ENCODE measurements at regions not wholly inside any gene's neighbourhood (a gene's known extent, or its start where the extent isn't known, plus 50 kb on each side); places are given as distances from the start of the nearest gene placed in this dataset.
A peak's percentile ranks its signal among the peaks of the same experiment; 100 is the strongest.

DNA sequence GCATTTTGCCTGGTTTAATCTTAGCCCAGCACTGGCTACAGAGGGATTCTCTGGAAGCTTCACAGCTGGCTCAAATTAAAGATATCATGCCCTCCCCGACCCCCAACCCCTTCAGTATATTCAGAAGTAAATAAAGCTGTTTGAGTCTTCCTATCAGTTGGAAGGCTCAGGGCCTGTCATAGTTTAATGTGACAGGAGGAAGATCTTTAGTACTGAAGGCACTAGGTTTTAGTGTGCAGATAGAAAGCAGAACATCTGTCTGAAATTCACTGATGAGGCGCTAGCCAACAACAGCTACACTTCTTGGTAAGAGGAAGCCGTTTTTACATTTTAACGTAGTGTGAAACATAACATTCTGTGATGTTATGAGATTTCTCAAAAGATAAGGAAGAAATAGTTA lies 969.1 kb upstream of the CDH2 start:
- DNase-seq: peak in 1 of 4 experiments; percentile 13

DNA sequence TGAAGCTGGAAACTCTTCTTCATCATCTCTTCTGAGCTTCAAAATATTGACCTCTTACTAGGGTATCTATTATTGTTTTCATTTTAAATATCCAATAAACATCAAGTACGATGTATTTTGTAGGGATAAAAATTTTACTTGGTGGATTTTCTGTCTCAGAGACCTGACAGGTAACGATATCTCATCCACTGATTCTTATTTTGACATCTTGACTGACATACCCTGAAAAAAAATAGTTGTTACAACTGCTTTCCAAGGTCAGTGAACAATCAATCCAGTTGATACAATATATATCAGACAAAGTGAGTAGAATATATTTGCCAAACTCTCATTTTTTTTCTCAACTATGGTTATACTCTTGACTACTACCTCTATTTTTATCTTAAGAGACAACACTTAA lies 963.7 kb upstream of the CDH2 start:
- no peak for DNase-seq

DNA sequence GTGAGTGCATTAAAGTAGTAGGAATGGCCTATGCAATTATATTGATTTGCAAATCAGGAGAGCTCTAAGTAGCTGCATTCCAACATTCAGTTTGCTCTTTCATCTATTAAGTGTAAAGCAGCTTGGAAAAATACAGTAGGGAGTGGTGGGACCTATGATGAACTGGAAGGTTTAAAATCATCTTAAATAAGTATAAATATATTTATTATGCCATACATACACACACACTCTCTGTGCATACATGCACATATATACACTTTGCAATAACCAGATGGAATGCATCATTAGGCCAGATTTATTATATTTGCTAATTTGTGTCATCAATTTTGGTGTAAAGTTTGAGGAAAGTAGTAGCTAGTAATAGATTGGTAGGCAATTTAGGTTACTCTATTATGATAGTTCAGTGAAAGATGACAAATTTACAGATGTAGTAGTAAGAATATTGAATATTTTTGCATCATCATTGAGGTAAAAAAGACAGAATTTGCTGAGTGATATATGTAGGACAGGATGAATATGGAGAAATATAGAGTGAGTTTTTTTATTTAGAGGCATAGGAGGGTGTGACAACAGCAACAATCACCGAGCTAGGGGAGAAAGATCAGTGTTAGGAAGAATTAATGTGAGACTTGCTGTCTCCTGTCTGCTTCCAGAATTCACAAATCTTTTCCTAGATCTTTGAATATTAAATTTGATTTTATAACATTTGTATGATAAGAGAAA lies 961.0 kb upstream of the CDH2 start:
- no peak for DNase-seq

DNA sequence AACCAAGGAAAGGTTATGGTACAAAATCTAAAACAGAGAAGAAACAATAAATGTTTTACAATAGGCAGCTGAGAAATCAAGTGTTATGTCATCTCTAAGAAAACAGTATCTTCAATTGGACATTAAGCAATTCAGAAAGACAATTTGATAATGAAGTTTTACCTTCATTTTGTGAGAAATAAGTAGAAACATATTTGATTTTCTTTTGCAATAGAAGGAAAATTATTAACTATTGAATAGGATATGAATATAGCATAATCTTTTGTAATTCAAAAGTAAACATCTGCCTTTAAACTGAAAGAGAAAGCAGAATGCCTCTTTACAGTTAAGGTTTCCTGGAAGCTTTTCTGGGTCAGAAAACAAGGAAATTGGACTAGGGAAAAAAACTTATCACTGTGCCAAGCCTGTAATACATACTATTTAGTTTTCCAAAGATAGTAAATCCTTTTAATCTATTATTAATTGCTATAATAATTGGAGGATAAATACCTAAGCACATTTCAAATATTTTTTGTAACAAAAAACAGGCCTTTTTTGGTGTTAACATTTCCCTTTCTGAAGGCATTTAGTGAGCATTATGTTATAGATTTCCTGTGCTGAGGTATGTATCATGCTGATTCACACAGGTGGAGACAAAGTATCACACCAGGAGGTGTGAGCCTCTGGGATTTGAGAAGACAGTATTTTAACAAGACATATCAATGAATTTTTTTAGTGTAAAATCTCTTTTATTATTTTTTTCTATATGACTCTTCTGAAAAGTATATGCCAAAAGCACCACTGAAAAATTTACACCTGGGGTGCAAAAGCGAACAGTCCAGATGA lies 947.0 kb upstream of the CDH2 start:
- DNase-seq: peak in 2 of 4 experiments; percentile 3 to 20

DNA sequence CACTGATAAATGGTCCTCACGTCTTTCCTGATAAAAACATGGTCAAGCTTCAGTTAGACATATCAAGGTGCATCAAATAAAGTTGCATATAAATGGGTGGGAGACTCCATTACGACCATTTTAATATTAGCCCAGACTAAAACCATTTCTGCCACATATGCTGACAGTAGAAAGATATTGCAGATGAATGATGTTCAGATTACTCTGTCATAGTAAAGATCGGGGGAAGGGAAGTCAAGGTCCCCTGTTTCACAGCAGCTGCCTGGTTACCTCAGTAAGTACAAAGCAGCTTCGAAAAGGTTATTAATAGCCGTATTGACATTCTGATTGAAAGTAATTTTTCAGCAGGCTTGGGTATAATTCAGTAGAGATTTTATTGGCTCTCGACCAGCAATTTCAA lies 927.7 kb upstream of the CDH2 start:
- no peak for DNase-seq

DNA sequence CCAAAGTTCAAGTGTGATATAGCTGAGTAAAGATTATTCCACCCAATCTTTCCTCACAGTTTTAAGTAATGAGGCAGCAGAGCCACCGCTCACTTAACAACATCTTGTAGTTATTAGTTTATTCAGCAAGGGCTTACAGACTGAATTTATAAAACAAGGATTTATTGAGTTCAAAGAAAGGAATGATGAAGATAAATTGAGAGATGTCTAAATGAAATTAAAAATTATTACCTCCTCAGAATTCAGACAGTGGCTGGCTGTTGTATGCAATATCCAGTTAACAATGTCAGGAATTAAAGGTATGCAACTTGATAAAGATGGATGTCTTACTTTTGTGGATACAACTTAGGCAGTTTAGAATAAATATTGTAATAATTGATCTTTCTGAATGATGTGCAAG lies 927.3 kb upstream of the CDH2 start:
- no peak for DNase-seq

DNA sequence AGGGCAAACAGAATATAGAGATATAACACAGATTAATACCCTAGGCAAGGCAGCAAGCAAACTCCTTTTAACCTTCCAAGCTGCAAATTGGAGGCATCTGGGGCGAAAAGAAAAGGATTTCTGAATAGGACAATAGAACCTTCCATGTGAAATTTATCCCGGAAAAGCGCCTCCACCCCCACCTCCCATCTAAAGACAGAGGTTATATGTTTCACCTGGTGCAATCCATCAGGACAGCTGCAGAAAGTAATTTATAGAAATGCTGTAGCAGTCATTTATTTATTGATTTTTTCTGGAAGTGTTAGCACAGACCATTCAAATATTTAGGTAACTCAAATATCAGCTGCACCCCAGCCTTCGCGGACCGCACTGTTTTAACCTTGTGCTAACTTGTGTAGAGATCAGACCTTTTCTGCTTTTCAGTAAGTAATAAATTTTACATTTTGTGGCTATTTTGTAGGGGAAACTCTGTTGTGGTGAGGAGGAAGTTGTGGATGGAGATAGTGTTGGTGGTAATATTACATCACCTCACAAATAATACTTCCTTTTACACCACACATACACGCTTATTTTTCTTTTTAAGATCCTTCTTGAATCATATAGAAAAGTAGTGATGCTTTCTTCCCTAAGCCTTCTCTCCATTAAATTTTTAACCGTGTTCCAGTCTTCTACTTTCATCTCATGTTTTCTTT lies 919.3 kb upstream of the CDH2 start:
- peak; percentile 6 to 67 (median 33) for DNase-seq

DNA sequence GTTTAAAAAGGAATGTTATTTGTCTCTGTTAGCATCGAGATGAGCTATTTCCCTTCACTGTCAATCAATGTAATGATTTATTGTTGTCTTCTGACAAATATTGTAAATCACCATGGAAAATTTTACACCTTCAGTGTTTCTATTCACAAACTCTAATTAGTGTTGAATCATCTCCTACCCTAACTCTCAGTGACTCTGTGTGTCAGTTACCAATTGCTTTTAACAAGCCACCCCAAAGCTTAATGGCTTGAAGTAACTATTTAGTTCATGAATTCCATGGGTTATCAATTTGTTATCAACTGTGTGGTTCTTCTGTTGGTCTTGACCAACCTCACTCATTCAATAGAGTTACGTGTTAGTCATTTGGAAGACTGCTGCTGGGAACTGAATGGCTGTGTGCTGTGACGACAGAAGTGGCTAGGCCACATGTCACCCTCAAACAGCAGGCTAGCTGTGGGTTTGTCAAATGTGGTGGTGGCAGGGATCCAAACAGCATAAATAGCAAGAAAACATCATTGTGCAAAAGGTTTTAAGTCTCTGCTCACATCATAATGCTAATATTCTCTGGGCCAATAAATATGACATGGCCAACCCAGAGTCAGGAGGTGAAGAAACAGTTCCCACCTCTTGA lies 910.8 kb upstream of the CDH2 start:
- no peak for DNase-seq

DNA sequence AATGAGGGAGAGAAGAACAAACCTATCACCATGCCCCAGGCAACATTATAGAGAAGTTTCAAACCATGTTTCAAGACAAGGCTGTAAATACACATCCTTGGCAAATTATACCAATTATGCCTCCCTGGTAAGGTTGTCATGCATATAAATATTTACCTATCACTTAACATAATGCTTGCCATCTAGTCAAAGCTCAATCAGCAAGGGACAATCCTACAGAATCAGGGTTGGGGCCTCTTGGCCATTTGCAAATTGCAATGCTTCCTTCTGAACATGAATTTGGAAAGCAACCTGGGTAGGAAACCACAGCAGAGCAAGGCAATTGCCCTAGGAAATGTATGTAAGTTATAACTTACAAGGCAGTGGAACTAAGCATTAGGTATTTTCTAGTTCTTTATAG lies 907.2 kb upstream of the CDH2 start:
- no peak for DNase-seq

DNA sequence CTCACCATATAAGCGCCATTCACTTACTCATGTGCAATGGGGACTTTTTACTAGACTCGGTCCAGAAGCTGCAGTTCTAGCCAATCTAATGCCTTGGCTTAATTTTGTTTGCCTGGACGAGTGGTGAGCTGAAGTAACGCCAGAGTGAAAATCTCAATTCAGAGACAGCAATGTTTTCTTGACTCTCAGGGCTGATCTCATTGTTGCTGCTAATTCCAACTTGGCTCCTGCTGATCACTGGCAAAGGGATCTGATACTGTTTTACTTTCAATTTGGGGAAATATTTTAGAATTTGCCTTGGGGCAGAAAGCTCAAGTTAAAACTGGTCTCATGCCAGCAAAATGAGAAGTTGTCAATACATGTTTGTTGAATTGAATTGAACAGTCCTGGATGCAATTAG lies 906.6 kb upstream of the CDH2 start:
- no peak for DNase-seq

DNA sequence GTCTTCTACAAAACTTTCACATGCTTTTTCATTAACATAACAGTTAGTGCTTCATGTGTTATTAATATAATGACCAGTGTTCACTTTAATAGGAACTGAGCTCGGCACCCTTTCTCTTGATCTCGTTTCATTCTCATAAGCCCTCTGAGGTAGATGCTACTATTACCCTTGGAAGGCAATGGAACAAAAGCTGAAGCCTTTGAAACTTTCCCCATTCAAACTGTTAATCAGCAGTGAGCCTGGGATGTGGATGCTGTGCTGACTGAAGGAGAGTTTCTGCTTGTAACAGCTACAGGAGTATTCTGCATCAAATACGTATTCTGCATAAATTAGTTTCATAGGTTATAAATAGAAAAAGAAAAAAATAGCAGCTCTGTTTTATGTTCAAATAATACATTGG lies 904.0 kb upstream of the CDH2 start:
- DNase-seq: no peak

DNA sequence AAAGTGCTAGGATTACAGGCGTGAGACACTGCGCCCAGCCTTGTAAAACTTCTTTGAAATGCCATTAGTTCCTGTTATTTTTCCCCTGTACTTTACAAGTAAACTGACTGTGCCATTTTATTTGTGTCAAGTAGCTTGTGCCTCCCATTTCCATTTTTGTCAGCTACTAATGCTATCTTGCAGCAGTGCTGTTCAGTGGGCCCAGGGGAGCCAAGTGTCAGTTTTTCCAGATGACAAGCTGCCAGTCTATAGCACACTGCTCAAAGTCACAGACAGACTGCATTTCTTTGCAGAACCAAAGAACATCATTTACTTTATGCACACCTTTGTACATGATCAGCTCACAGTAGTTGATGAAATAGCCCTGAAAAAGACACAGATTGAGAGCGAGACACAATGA lies 901.3 kb upstream of the CDH2 start:
- DNase-seq: no peak

DNA sequence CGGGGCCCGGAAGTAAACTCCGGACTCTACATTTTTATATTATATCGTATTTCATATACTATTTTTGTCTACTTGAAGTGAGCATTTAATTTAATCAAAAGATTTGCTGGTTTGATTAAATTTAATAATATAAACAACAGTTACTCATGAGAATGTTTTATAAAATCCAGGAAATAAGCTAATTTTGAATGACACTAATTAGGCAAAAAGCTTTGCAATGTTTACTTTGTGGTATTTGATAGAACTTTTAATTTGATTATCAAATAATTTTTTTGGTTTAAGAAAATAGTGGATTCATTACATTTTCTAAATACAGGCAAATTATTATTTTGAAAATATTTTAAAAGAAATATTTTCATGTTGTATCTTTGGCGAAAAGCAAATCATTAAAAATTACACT lies 900.4 kb upstream of the CDH2 start:
- DNase-seq: no peak

DNA sequence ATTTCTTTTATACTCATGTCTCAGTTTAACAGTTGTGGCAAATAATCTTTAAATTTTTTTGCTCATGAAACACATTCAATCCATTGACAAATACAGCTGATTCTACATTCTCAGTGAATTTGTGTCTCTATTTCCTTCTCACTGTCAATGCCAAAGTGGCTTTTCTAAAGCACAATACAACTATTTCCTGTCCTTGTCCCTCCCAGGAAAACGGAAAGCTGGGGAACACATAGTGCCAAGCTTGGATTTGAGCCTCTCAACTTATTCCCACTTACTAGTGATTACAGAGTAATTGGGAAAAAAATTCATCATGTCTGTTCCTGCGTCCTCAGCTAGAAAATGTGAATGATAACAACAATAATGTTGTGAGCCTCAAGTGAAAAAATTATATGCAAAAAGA lies 899.7 kb upstream of the CDH2 start:
- DNase-seq: no peak

DNA sequence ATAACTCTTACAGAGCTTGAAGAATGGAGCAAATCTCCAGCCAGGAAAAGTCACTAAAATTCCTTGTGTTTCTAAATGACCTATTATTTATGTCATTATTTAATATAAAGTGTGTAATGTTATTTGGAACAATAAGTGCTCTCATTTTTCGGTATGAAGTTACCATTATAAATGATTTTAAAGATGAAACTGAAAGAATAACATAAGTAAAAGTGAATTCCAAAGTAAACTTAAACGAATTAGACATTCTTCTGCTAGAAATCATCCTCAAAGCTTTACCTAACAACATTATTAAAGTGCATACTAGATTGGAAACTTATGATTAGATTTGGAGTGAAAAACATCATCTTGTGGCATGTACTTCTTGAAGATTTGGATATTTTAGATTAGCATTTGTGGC lies 897.2 kb upstream of the CDH2 start:
- DNase-seq: no peak

DNA sequence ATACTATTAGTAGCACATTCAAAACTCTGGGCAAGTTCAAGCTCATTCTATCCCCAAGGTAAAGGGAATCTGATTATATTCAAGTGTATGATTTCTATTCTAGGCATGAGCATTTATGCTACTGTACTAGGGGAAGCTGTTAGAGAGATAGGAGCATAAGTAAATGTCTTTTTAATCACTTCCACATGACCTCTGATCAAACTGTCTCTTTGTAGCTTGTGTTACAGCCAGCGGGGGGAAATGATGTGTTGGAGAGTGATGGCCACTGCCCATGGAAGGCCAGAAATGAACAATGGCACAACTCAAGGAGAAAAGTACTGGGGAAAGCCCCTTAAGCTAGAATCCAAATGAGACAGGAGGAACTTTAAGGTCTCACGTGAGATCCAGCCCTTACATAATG lies 894.9 kb upstream of the CDH2 start:
- DNase-seq: no peak

DNA sequence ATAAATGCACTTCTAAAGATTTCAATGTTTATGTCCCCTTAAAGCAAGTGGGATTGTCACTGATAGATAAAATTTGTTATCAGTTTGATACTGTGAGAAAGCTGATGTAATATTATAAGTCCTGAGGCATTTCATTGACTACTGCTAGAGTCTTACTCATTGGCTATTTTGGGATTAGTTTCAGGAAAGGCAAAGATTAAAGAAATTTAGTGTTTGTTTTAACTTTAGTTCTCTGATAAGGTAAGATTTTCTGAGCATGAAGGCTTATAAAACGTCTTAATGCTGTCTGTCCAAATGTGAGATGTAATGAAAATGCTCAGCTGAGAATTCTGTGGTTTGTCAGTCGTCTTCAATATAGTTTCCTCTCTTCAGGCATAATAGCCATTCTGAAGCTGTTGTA lies 886.4 kb upstream of the CDH2 start:
- no peak for DNase-seq

DNA sequence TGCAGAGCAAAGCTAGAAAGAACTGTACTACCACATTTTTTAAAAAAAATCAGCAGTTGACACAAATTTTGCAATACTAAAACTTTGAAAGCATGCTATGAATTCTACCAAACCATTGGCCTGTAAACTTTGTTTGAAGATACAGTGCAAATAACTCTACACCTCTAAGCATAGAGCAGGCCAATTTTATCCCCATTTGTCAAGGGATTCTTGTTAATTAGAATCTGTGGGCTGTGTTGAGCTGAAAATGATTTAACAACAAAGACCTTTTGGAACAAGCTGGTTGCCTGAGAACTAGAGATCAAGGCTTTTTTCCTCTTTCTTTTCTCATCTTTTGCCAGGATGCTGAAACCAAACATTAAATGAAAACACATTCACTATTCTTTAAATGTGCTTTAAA lies 886.0 kb upstream of the CDH2 start:
- DNase-seq: no peak

DNA sequence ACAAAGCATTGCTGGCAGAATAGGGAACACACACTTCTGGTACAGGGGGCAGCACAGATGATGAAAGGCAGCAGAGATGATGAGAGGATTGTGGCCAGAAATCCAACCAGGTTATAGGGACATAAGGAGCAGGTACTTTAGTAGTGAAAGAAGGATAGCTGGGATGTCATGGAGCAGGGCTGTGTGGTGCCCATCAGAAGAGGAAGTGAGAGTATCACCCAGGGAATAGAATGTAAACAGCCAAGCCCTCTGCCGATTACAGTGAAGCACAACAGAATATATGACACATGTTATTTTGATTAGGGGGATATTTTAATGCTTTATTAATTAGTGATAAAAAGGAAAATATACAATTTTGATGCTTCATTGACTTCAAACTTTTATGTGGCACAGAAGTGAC lies 883.4 kb upstream of the CDH2 start:
- peak in 3 of 4 experiments; percentile 3 to 36 (median 6) for DNase-seq

DNA sequence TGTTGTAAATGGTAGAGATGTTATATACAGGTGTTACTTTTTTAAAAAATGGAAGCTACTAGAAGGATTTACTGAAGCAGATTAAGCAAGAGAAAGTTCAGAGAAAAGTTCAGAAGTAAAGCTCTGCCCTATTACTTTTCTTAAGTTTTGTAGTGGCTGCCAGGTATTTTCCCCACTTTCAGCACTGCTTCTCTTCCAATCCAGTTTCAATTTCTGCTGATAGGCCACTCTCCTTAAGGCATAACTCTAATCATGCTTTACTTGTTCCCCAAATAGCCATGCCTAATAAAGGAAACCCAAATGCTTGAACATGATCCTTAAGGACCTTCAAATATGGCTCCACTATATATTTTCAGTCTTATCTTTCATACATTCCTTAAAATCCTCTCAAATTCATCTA lies 880.8 kb upstream of the CDH2 start:
- DNase-seq: no peak

DNA sequence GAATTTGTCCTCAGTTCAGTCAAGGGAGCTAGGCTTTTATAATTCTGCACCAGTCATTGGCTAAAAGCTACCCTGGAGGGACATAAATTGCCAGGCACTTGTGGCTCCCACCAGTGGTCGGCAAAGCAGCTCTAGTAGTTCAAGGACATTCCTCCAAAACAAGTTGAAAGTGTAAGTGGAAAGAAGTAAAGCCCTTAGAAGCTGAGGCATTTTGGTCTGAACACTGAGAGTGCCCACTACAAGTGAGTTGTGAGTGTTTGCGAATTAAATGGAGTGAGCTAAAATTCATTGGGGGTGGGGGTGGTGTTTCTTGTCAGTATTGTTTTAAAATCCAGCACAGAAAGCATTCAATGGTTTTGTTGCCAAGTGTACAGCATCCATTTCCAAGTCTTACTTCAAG lies 879.9 kb upstream of the CDH2 start:
- no peak for DNase-seq

DNA sequence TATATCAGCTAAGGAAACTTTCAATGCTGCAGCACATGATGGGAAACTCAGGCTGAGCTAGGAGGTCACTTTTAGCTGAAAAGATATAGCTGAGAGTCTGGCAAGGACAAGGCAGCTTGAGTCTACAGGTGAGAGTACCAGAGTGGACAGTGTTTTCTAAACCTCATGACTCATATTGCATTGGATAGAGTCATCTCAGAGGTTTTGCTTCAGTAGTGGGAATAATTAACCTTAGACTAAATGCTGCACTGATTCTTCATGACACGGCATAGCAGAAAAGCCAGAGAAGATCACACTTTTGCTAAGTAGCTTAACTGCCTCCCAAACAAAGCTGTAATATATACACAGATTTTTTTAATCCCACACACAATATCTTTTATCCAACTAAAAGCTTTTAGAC lies 865.0 kb upstream of the CDH2 start:
- no peak for DNase-seq

DNA sequence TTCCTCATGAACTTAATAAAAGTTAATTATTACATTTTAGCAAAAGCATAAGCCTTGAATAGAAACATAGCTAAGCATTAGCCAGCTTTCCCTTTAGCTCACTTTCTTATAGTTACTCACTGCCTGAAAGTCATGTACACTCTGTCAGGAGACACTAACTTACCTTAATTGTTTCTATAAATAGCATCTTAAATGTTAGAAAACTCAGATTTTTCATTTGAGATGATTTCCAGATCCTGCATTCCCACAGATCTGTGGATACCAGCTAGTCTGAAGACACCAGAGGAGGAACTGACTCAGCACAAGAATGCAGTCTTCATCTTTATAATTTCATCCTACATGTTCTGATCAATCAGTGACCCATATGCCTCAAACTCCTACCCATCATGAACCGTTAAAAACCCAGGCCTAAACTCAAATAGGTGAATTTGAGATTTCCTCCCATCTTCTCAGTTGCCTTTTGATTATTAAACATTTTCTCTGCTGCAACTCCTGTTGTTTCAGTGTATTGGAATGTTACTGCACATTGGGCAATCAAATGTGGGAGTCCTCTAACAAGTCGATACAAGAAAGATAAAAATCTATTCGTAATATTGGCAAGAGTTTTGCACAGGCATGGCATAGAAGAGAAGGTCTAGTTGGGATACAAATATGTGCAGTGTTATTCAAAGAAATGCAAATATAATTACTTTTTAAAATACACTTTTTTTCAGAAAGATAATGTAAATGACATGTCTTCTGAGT lies 857.4 kb upstream of the CDH2 start:
- DNase-seq: no peak

Data from suppressor macrophage (primary cell).